ENCODE measurements at regions not wholly inside any gene's neighbourhood (a gene's known extent, or its start where the extent isn't known, plus 50 kb on each side); places are given as distances from the start of the nearest gene placed in this dataset.

GRCh38 chr1:4494027-4494426 is 160.4 kb upstream of the AJAP1 start:
- no peak for FAIRE-seq

GRCh38 chr1:4494558-4494957 is 159.9 kb upstream of the AJAP1 start:
- H3K27me3 ChIP-seq (ENCODE audit: control insufficient read depth, insufficient read depth, low read length): no peaks in the 10 kb centered on the region
- no peak for TF ChIP-seq CTCF (IDR thresholded peaks at IDR 0.05; ENCODE audit: insufficient read depth, low read length, severe bottlenecking)
- DNase-seq (ENCODE audit: low read depth) (no peak), FAIRE-seq (no peak)
- no peaks in the 10 kb centered on the region for H3K36me3 ChIP-seq (ENCODE audit: control insufficient read depth, insufficient read depth, low read length)
- no peak overlapping the region for H3K4me3 ChIP-seq (ENCODE audit: low read depth, low read length)

More at GRCh38 chr1:4494027-4494426, 160.4 kb upstream of the AJAP1 start:
- no peak for TF ChIP-seq CTCF (IDR thresholded peaks at IDR 0.05; ENCODE audit: insufficient read depth, low read length, severe bottlenecking)
- H3K36me3 ChIP-seq (ENCODE audit: control insufficient read depth, insufficient read depth, low read length): no peaks in the 10 kb centered on the region
- DNase-seq (ENCODE audit: low read depth): no peak
- no peak overlapping the region for H3K4me3 ChIP-seq (ENCODE audit: low read depth, low read length)
- no peaks in the 10 kb centered on the region for H3K27me3 ChIP-seq (ENCODE audit: control insufficient read depth, insufficient read depth, low read length)

- Histone ChIP-seq H3K4me3 (ENCODE audit: low read depth, low read length) (no peak overlapping the region), H3K27me3 (ENCODE audit: control insufficient read depth, insufficient read depth, low read length) (no peaks in the 10 kb centered on the region), H3K36me3 (ENCODE audit: control insufficient read depth, insufficient read depth, low read length) (no peaks in the 10 kb centered on the region)
- DNase-seq (ENCODE audit: low read depth) (no peak), FAIRE-seq (no peak)
- TF ChIP-seq CTCF (IDR thresholded peaks at IDR 0.05; ENCODE audit: insufficient read depth, low read length, severe bottlenecking): no peak
Measured at GRCh38 chr1:4495809-4496208, 158.6 kb upstream of the AJAP1 start.

- no peak overlapping the region for H3K4me3 ChIP-seq (ENCODE audit: low read depth, low read length)
Measured at GRCh38 chr1:4500441-4500840, 154.0 kb upstream of the AJAP1 start.

GRCh38 chr1:4506591-4506990 is 147.8 kb upstream of the AJAP1 start:
- no peak for DNase-seq (ENCODE audit: low read depth)
- Histone ChIP-seq H3K4me3 (ENCODE audit: low read depth, low read length) (no peak overlapping the region), H3K36me3 (ENCODE audit: control insufficient read depth, insufficient read depth, low read length) (no peaks in the 10 kb centered on the region), H3K27me3 (ENCODE audit: control insufficient read depth, insufficient read depth, low read length) (no peaks in the 10 kb centered on the region)
- no peak for FAIRE-seq
- no peak for TF ChIP-seq CTCF (IDR thresholded peaks at IDR 0.05; ENCODE audit: insufficient read depth, low read length, severe bottlenecking)

More at GRCh38 chr1:4500441-4500840, 154.0 kb upstream of the AJAP1 start:
- DNase-seq (ENCODE audit: low read depth) (no peak), FAIRE-seq (no peak)
- TF ChIP-seq CTCF (IDR thresholded peaks at IDR 0.05; ENCODE audit: insufficient read depth, low read length, severe bottlenecking): no peak
- H3K36me3 ChIP-seq (ENCODE audit: control insufficient read depth, insufficient read depth, low read length): no peaks in the 10 kb centered on the region
- H3K27me3 ChIP-seq (ENCODE audit: control insufficient read depth, insufficient read depth, low read length): no peaks in the 10 kb centered on the region

GRCh38 chr1:4509206-4509605 is 145.2 kb upstream of the AJAP1 start:
- Histone ChIP-seq H3K36me3 (ENCODE audit: control insufficient read depth, insufficient read depth, low read length) (no peaks in the 10 kb centered on the region), H3K4me3 (ENCODE audit: low read depth, low read length) (no peak overlapping the region), H3K27me3 (ENCODE audit: control insufficient read depth, insufficient read depth, low read length) (no peaks in the 10 kb centered on the region)
- DNase-seq (ENCODE audit: low read depth): no peak
- TF ChIP-seq CTCF (IDR thresholded peaks at IDR 0.05; ENCODE audit: insufficient read depth, low read length, severe bottlenecking): no peak
- FAIRE-seq: no peak
